H1 (cell line): ENCODE measurements at regions not wholly inside any gene's neighbourhood (a gene's known extent, or its start where the extent isn't known, plus 50 kb on each side); places are given as distances from the start of the nearest gene placed in this dataset.

ENCODE experiments used
- CTCF ChIA-PET: fragments of 300-600 bp; sonication (Branson Sonifier 250); formaldehyde crosslinking; loops from one replicate; lab custom pipeline; 2021; ENCODE audit not compliant: partially characterized antibody; lab: Charles Lee
- POLR2A ChIA-PET: fragments of 300-600 bp; sonication (Branson Sonifier 250); formaldehyde crosslinking; loops from one replicate; lab custom pipeline; 2021; ENCODE audit warnings: inconsistent platforms; ENCODE audit not compliant: partially characterized antibody; lab: Charles Lee
- DNase-seq, 2 experiments: peaks; one replicate each; pipeline versions ENCODE4 v3.0.0 to v3.0.0-alpha.2; 2010 to 2022; ENCODE audit warnings: low spot score in 2 of 2, low read depth in 1 of 2, mixed read lengths in 1 of 2
- FAIRE-seq: peaks from 2 replicates; lab custom pipeline; 2011; peaks lifted over from hg19 to GRCh38; lab: Jason Lieb, UNC
- H2AFZ ChIP-seq: 2 replicates; pipeline ENCODE4 v1.8.1; 2012; ENCODE audit warnings: low read length, inconsistent platforms
- H2AK5ac ChIP-seq: 2 replicates; pipeline ENCODE4 v1.6.1; 2013; ENCODE audit warnings: low read depth, low read length
- H2BK120ac ChIP-seq: replicated peaks from 2 replicates; pipeline ENCODE3; 2013; ENCODE audit warnings: low read depth, low read length, inconsistent platforms
- H2BK12ac ChIP-seq: 2 replicates; pipeline ENCODE4 v1.6.1; 2013; ENCODE audit warnings: low read depth, low read length
- H2BK15ac ChIP-seq: 2 replicates; pipeline ENCODE4 v1.6.1; 2013; ENCODE audit warnings: low read length
- H2BK20ac ChIP-seq: 2 replicates; pipeline ENCODE4 v1.6.1; 2013; ENCODE audit warnings: low read length
- H2BK5ac ChIP-seq: 2 replicates; pipeline ENCODE4 v1.6.1; 2013; ENCODE audit warnings: low read depth, low read length
- H3K14ac ChIP-seq: 2 replicates; pipeline ENCODE4 v1.6.1; 2013; ENCODE audit warnings: inconsistent platforms; ENCODE audit not compliant: insufficient read length
- H3K18ac ChIP-seq: 2 replicates; pipeline ENCODE4 v1.6.1; 2013; ENCODE audit warnings: low read length; ENCODE audit errors: extremely low read depth
- H3K23ac ChIP-seq: 2 replicates; pipeline ENCODE4 v1.6.1; 2013; ENCODE audit warnings: inconsistent platforms; ENCODE audit not compliant: insufficient read length
- H3K23me2 ChIP-seq: 2 replicates; pipeline ENCODE4 v1.6.1; 2013; ENCODE audit warnings: low read depth, low read length
- H3K27ac ChIP-seq: 2 replicates; pipeline ENCODE4 v1.6.1; 2011; ENCODE audit warnings: low read depth, low read length, inconsistent platforms
- H3K27me3 ChIP-seq, 4 experiments: replicated peaks in 1 of 4; 1 replicate in 1 of 4; 2 replicates in 3 of 4; pipeline versions ENCODE4 v1.6.1 to v1.8.1; 2011 to 2013; ENCODE audit warnings: low read length in 3 of 4, mild to moderate bottlenecking in 3 of 4, inconsistent platforms in 2 of 4, mixed read lengths in 2 of 4, moderate library complexity in 1 of 4; ENCODE audit not compliant: control insufficient read depth in 3 of 4, insufficient read depth in 3 of 4; ENCODE audit errors: extremely low read depth in 1 of 4
- H3K36me3 ChIP-seq, 4 experiments: 2 replicates each; pipeline versions ENCODE4 v1.6.1 to v1.8.1; 2011 to 2013; ENCODE audit warnings: mild to moderate bottlenecking in 4 of 4, low read length in 3 of 4, moderate library complexity in 2 of 4, control low read depth in 1 of 4, inconsistent platforms in 1 of 4; ENCODE audit not compliant: insufficient read depth in 4 of 4, control insufficient read depth in 2 of 4
- H3K4ac ChIP-seq: replicated peaks from 2 replicates; pipeline ENCODE3; 2013; ENCODE audit warnings: low read length, low read depth, mixed read lengths, inconsistent platforms; ENCODE audit not compliant: insufficient read length
- H3K4me1 ChIP-seq, 4 experiments: replicated peaks in 1 of 4; 1 replicate in 1 of 4; 2 replicates in 3 of 4; pipeline versions ENCODE4 v1.6.1 to v1.8.1; 2011 to 2013; ENCODE audit warnings: low read length in 3 of 4, inconsistent platforms in 2 of 4, mixed read lengths in 1 of 4; ENCODE audit not compliant: insufficient read depth in 4 of 4, control insufficient read depth in 3 of 4
- H3K4me2 ChIP-seq, 2 experiments: 2 replicates each; pipeline versions ENCODE4 v1.6.1 to v1.8.1; 2011 to 2013; ENCODE audit warnings: low read depth in 2 of 2, low read length in 2 of 2, control low read depth in 1 of 2, inconsistent platforms in 1 of 2, mild to moderate bottlenecking in 1 of 2; ENCODE audit not compliant: insufficient read depth in 1 of 2
- H3K4me3 ChIP-seq, 4 experiments: fragments of 200-600, 300-600 bp in 1 of 4; sonication (generic), shearing (Covaris generic), sonication (Bioruptor Twin) in 1 of 4; 2 replicates each; pipeline versions ENCODE4 v1.5.1 to v1.8.1; 2011 to 2016; ENCODE audit warnings: low read length in 4 of 4, low read depth in 3 of 4, control low read depth in 2 of 4, inconsistent platforms in 2 of 4, mild to moderate bottlenecking in 2 of 4, mixed read lengths in 1 of 4, moderate library complexity in 1 of 4; ENCODE audit not compliant: insufficient read depth in 2 of 4; ENCODE audit errors: extremely low read depth in 1 of 4
- H3K56ac ChIP-seq: replicated peaks from 2 replicates; pipeline ENCODE3; 2013; ENCODE audit warnings: low read depth, mild to moderate bottlenecking, mixed read lengths, low read length, inconsistent platforms; ENCODE audit not compliant: insufficient read length
- H3K79me1 ChIP-seq: 2 replicates; pipeline ENCODE4 v1.6.1; 2013; ENCODE audit warnings: low read depth, low read length, control low read depth
- H3K79me2 ChIP-seq, 2 experiments: 2 replicates each; pipeline versions ENCODE4 v1.6.1 to v1.8.1; 2012 to 2013; ENCODE audit warnings: low read length in 2 of 2, mild to moderate bottlenecking in 2 of 2, inconsistent platforms in 1 of 2; ENCODE audit not compliant: insufficient read depth in 2 of 2, control insufficient read depth in 1 of 2
- H3K9ac ChIP-seq, 4 experiments: replicated peaks in 1 of 4; 1 replicate in 1 of 4; 2 replicates in 3 of 4; pipeline versions ENCODE4 v1.6.1 to v1.8.1; 2011 to 2013; ENCODE audit warnings: low read depth in 3 of 4, low read length in 3 of 4, control low read depth in 2 of 4, mild to moderate bottlenecking in 2 of 4, moderate library complexity in 2 of 4, inconsistent platforms in 1 of 4; ENCODE audit errors: extremely low read depth in 1 of 4
- H3K9me3 ChIP-seq, 2 experiments: 2 replicates each; pipeline versions ENCODE4 v1.6.1 to v1.8.1; 2012 to 2013; ENCODE audit warnings: mild to moderate bottlenecking in 2 of 2, moderate library complexity in 2 of 2, control low read depth in 1 of 2, inconsistent platforms in 1 of 2, low read depth in 1 of 2, low read length in 1 of 2, mixed read lengths in 1 of 2; ENCODE audit not compliant: insufficient read depth in 2 of 2
- H4K20me1 ChIP-seq, 2 experiments: replicated peaks in 1 of 2; 2 replicates each; pipeline versions ENCODE3 to v1.8.1; 2011 to 2013; ENCODE audit warnings: inconsistent platforms in 2 of 2, low read length in 2 of 2, mild to moderate bottlenecking in 1 of 2; ENCODE audit not compliant: insufficient read depth in 2 of 2, control insufficient read depth in 1 of 2
- H4K5ac ChIP-seq: 2 replicates; pipeline ENCODE4 v1.6.1; 2013; ENCODE audit warnings: low read length, low read depth, mixed read lengths, inconsistent platforms; ENCODE audit not compliant: insufficient read length
- H4K8ac ChIP-seq: 2 replicates; pipeline ENCODE4 v1.8.0; 2013; ENCODE audit warnings: mild to moderate bottlenecking, moderate library complexity, low read length, inconsistent platforms; ENCODE audit not compliant: insufficient read depth; ENCODE audit errors: extremely low read depth
- H4K91ac ChIP-seq: replicated peaks from 2 replicates; pipeline ENCODE3; 2013; ENCODE audit warnings: low read length, mixed read lengths, inconsistent platforms; ENCODE audit not compliant: insufficient read length
- EP300 ChIP-seq, 2 experiments: IDR thresholded peaks; 1 replicate in 1 of 2; 2 replicates in 1 of 2; pipeline ENCODE4 v1.6.1; 2011 to 2012; ENCODE audit warnings: low read depth in 2 of 2, low read length in 2 of 2, mild to moderate bottlenecking in 2 of 2, borderline replicate concordance in 1 of 2, inconsistent platforms in 1 of 2, moderate library complexity in 1 of 2
- WGBS, 2 experiments: shearing (Covaris generic) in 1 of 2; methylation state at CpG; one replicate each; pipeline versions ENCODE4 v1.1.6 to v1.1.7; 2013 to 2015; ENCODE audit warnings: low lambda C conversion rate in 2 of 2, mixed read lengths in 2 of 2, inconsistent platforms in 1 of 2, low coverage in 1 of 2, missing lambda C conversion rate in 1 of 2; ENCODE audit not compliant: insufficient replicate concordance in 2 of 2, insufficient coverage in 1 of 2, insufficient read length in 1 of 2; ENCODE audit errors: extremely low coverage in 1 of 2, missing lambda C conversion rate in 1 of 2; 5-methylcytosine and 5-hydroxymethylcytosine counted together

GRCh38 chr22:22773427-22773826, 114.2 kb upstream of the IGLL5 start:
- H3K9ac ChIP-seq: no peak overlapping the region
- no peak overlapping the region for H4K91ac ChIP-seq
- no peak overlapping the region for H3K23ac ChIP-seq
- H3K4me3 ChIP-seq: no peak overlapping the region
- H2BK5ac ChIP-seq: no peak overlapping the region
- FAIRE-seq: no peak
- peaks cover 15 to 59% (median 32%) of the 10 kb centered on the region in 4 experiments for H3K27me3 ChIP-seq
- H3K4me1 ChIP-seq: no peaks in the 10 kb centered on the region
- no peaks in the 10 kb centered on the region for H3K79me1 ChIP-seq
- H3K36me3 ChIP-seq: no peaks in the 10 kb centered on the region
- H3K23me2 ChIP-seq: no peaks in the 10 kb centered on the region
- H4K8ac ChIP-seq: no peak overlapping the region
- H2AK5ac ChIP-seq: no peak overlapping the region
- H2BK120ac ChIP-seq: no peak overlapping the region
- H3K27ac ChIP-seq: no peak overlapping the region
- no peak overlapping the region for H2BK12ac ChIP-seq
- no peak overlapping the region for H2BK15ac ChIP-seq
- no peak for DNase-seq
- no peak overlapping the region for H4K5ac ChIP-seq
- TF ChIP-seq EP300 (IDR thresholded peaks at IDR 0.05; ENCODE audit: borderline replicate concordance in 1 of 2, low read depth in 2 of 2, low read length in 2 of 2): no peak
- WGBS, 2 experiments: 83% methylated on average over 5 of the region's 5 CpGs; no CpG with 5 or more reads in 1 of the 2 experiments
- no peak overlapping the region for H3K56ac ChIP-seq
- H3K4ac ChIP-seq: no peak overlapping the region
- no peak overlapping the region for H3K14ac ChIP-seq
- CTCF ChIA-PET: no interaction called here
- no peak overlapping the region for H3K4me2 ChIP-seq
- POLR2A ChIA-PET: no interaction called here
- H4K20me1 ChIP-seq: no peaks in the 10 kb centered on the region
- H2BK20ac ChIP-seq: no peak overlapping the region
- no peak overlapping the region for H2AFZ ChIP-seq
- H3K79me2 ChIP-seq: no peaks in the 10 kb centered on the region
- H3K9me3 ChIP-seq: peaks cover 12 to 61% of the 10 kb centered on the region in 2 experiments; a peak in 3 of 4 replicates
- H3K18ac ChIP-seq: no peak overlapping the region
